Keratinocyte (primary cell): ENCODE measurements at regions not wholly inside any gene's neighbourhood (a gene's known extent, or its start where the extent isn't known, plus 50 kb on each side); places are given as distances from the start of the nearest gene placed in this dataset.

Experiments used
- DNase-seq: peaks from one replicate; pipeline ENCODE4 v3.0.0-alpha.2; 2011; ENCODE audit warnings: low read depth, missing footprints, low spot score
- FAIRE-seq: peaks from 2 replicates; lab custom pipeline; 2011; peaks lifted over from hg19 to GRCh38; lab: Jason Lieb, UNC
- H2AFZ ChIP-seq: 2 replicates; pipeline ENCODE4 v1.6.0; 2012; ENCODE audit warnings: low read length, control low read depth, inconsistent platforms; ENCODE audit not compliant: control insufficient read depth
- H3K27ac ChIP-seq: 2 replicates; pipeline ENCODE4 v1.5.1; 2011; ENCODE audit warnings: low read length; ENCODE audit not compliant: control insufficient read depth, insufficient read depth
- H3K27me3 ChIP-seq: 3 replicates; pipeline ENCODE4 v1.6.0; 2011; ENCODE audit warnings: low read length; ENCODE audit not compliant: control insufficient read depth, insufficient read depth; ENCODE audit errors: extremely low read depth
- H3K36me3 ChIP-seq, 2 experiments: 2 replicates in 1 of 2; 3 replicates in 1 of 2; pipeline ENCODE4 v1.5.1; 2011; ENCODE audit warnings: low read length in 2 of 2, mild to moderate bottlenecking in 1 of 2; ENCODE audit not compliant: control insufficient read depth in 2 of 2, insufficient read depth in 2 of 2; ENCODE audit errors: extremely low read depth in 1 of 2
- H3K4me1 ChIP-seq: 3 replicates; pipeline ENCODE4 v1.5.1; 2011; ENCODE audit warnings: low read length; ENCODE audit not compliant: control insufficient read depth, insufficient read depth; ENCODE audit errors: extremely low read depth
- H3K4me2 ChIP-seq: 3 replicates; pipeline ENCODE4 v1.6.0; 2011; ENCODE audit warnings: low read depth, low read length; ENCODE audit not compliant: control insufficient read depth, insufficient read depth; ENCODE audit errors: extremely low read depth
- H3K4me3 ChIP-seq, 3 experiments: fragments of 200-600 bp in 1 of 3; sonication (generic) in 1 of 3; 2 replicates in 2 of 3; 3 replicates in 1 of 3; pipeline ENCODE4 v1.5.1; 2011 to 2016; ENCODE audit warnings: low read length in 3 of 3, mild to moderate bottlenecking in 3 of 3, control low read depth in 2 of 3, inconsistent platforms in 1 of 3, low read depth in 1 of 3, mixed read lengths in 1 of 3, mixed run types in 1 of 3, moderate library complexity in 1 of 3; ENCODE audit not compliant: control insufficient read depth in 2 of 3, insufficient read depth in 2 of 3; ENCODE audit errors: extremely low read depth in 1 of 3
- H3K79me2 ChIP-seq: 2 replicates; pipeline ENCODE4 v1.6.0; 2012; ENCODE audit warnings: low read length; ENCODE audit not compliant: control insufficient read depth, insufficient read depth
- H3K9ac ChIP-seq: 3 replicates; pipeline ENCODE4 v1.6.0; 2011; ENCODE audit warnings: low read length; ENCODE audit not compliant: control insufficient read depth, insufficient read depth; ENCODE audit errors: extremely low read depth
- H3K9me1 ChIP-seq: 3 replicates; pipeline ENCODE4 v1.6.0; 2011; ENCODE audit warnings: low read length; ENCODE audit not compliant: control insufficient read depth, insufficient read depth; ENCODE audit errors: extremely low read depth
- H3K9me3 ChIP-seq: 2 replicates; pipeline ENCODE4 v1.5.1; 2012; ENCODE audit warnings: low read depth, low read length; ENCODE audit not compliant: control insufficient read depth
- H4K20me1 ChIP-seq: 3 replicates; pipeline ENCODE4 v1.6.0; 2011; ENCODE audit warnings: low read length; ENCODE audit not compliant: control insufficient read depth, insufficient read depth; ENCODE audit errors: extremely low read depth
- EZH2 ChIP-seq: IDR thresholded peaks from one replicate; pipeline ENCODE4 v1.6.1; 2012; ENCODE audit warnings: inconsistent platforms, mild to moderate bottlenecking, low read length, moderate library complexity
- dilution Hi-C: fragments of 300-500 bp; cut with MboI; formaldehyde crosslinking; loops from one replicate; pipeline ENCODE4 v1.7.0; 2020; ENCODE audit warnings: low sequenced_read_pairs; ENCODE audit not compliant: extremely low pct_ligation_motif_present
- TF ChIP-seq, protein P1 (sequence below), 3 experiments: IDR thresholded peaks in 1 of 3; conservative IDR thresholded peaks in 1 of 3; optimal IDR thresholded peaks in 1 of 3; 2 replicates in 2 of 3; 3 replicates in 1 of 3; pipeline versions ENCODE3 to v1.5.1; 2011; ENCODE audit warnings: low read length in 3 of 3, mild to moderate bottlenecking in 3 of 3, moderate library complexity in 2 of 3, control low read depth in 1 of 3, inconsistent platforms in 1 of 3; ENCODE audit not compliant: insufficient read depth in 2 of 3; ENCODE audit errors: extremely low read depth in 1 of 3

DNA sequence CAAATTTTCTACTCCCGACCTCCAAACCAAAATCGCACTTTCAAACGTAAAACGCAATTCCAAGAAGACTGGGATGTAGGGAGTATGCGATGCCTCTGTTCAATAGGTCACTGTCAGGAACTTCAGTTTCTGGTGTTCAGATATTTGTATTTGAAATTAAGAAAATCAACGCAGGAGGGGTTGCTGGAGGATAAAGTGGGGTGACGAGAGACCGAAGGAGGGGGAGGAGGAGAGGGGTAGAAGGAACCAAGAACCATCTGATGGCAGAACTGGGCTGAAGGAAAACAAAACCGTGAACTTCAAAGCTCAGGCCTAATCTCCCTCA is 293.8 kb upstream of the NFE2L3 start:
- Histone ChIP-seq H3K36me3 (no peaks in the 10 kb centered on the region), H3K27me3 (no peaks in the 10 kb centered on the region), H3K27ac (peak overlapping the region; percentile 5), H2AFZ (peak overlapping the region; percentile 27), H3K9me3 (no peaks in the 10 kb centered on the region), H3K9me1 (no peaks in the 10 kb centered on the region), H3K79me2 (no peaks in the 10 kb centered on the region), H4K20me1 (no peaks in the 10 kb centered on the region), H3K4me2 (peak overlapping the region; percentile 98), H3K9ac (no peak overlapping the region), H3K4me1 (peaks cover 29% of the 10 kb centered on the region), H3K4me3 (no peak overlapping the region)
- no peak for TF ChIP-seq EZH2
- TF ChIP-seq, protein P1, sequence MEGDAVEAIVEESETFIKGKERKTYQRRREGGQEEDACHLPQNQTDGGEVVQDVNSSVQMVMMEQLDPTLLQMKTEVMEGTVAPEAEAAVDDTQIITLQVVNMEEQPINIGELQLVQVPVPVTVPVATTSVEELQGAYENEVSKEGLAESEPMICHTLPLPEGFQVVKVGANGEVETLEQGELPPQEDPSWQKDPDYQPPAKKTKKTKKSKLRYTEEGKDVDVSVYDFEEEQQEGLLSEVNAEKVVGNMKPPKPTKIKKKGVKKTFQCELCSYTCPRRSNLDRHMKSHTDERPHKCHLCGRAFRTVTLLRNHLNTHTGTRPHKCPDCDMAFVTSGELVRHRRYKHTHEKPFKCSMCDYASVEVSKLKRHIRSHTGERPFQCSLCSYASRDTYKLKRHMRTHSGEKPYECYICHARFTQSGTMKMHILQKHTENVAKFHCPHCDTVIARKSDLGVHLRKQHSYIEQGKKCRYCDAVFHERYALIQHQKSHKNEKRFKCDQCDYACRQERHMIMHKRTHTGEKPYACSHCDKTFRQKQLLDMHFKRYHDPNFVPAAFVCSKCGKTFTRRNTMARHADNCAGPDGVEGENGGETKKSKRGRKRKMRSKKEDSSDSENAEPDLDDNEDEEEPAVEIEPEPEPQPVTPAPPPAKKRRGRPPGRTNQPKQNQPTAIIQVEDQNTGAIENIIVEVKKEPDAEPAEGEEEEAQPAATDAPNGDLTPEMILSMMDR (optimal IDR thresholded peaks at IDR 0.05 in 1 of 3, IDR thresholded peaks at IDR 0.05 in 1 of 3, conservative IDR thresholded peaks at IDR 0.05 in 1 of 3; ENCODE audit: extremely low read depth in 1 of 3, insufficient read depth in 2 of 3, low read length in 3 of 3), result no peak
- DNase-seq (no peak), FAIRE-seq (no peak)
- dilution Hi-C loops, result no loop called here

DNA sequence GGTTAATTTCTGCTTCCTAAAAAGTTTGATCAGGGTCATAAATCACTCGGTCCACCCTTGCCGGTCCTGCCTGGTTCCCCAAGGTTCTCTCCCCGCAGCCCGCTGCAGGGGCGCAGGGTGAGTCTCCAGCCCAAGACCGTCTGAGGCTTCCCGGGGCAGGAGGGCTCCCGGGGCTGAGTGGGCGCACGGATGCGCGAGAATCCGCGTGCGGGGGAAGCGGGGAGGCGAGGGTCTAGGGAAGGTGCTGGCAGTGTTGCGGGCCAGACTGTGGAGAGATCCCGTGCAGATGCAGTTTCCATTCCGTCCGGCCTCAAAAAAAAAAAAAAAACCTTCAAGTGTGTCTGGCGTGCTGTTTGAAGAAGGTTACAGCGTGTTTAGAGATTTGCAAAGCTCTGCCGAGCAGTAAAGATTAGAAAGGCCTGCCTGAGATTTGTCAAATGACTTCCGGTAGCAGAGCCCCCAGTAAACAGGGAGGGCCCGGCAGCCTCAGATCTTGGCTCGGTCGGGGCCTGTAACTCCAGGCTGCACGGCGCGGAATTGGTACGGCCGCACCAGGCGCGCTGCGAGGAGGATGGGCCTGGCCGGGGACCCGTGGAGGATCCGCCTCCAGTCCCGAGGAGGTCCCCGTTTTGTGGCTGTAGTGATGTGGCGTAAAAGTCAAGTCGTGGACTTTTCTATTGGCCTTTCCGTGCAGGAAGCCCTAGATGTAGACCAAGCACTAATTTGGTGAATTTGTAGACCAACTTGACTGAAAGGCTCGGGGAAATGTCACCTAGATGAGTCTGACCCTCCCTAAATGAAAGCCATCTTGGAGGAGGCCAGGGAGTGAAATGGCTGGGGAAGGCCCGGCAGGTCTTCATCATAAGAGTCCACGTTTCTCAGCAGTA is 293.2 kb upstream of the NFE2L3 start:
- dilution Hi-C loops, result no loop called here
- no peaks in the 10 kb centered on the region for H3K79me2 ChIP-seq
- H3K4me3 ChIP-seq, result no peak overlapping the region
- no peaks in the 10 kb centered on the region for H3K9me1 ChIP-seq
- peak overlapping the region; percentile 27 for H2AFZ ChIP-seq
- H3K27ac ChIP-seq, result peak overlapping the region; percentile 5
- H4K20me1 ChIP-seq, result no peaks in the 10 kb centered on the region
- H3K36me3 ChIP-seq, result no peaks in the 10 kb centered on the region
- TF ChIP-seq, protein P1 (optimal IDR thresholded peaks at IDR 0.05 in 1 of 3, IDR thresholded peaks at IDR 0.05 in 1 of 3, conservative IDR thresholded peaks at IDR 0.05 in 1 of 3; ENCODE audit: extremely low read depth in 1 of 3, insufficient read depth in 2 of 3, low read length in 3 of 3), result no peak
- TF ChIP-seq EZH2, result no peak
- DNase-seq (no peak), FAIRE-seq (no peak)
- H3K4me1 ChIP-seq, result peaks cover 29% of the 10 kb centered on the region
- H3K9me3 ChIP-seq, result no peaks in the 10 kb centered on the region
- H3K27me3 ChIP-seq, result no peaks in the 10 kb centered on the region
- peak overlapping the region; percentile 98 for H3K4me2 ChIP-seq
- peak overlapping the region; percentile 31 for H3K9ac ChIP-seq
